Effector memory CD8-positive, alpha-beta T cell (primary cell): ENCODE measurements at regions not wholly inside any gene's neighbourhood (a gene's known extent, or its start where the extent isn't known, plus 50 kb on each side); places are given as distances from the start of the nearest gene placed in this dataset.

ENCODE experiments used
- ATAC-seq: fragments of 150-1000 bp; cut with Tn5 transposase; replicated peaks from 2 replicates; pipeline ENCODE4 v1.10.0; 2021; ENCODE audit warnings: mild to moderate bottlenecking, moderate library complexity
- DNase-seq, 3 experiments: peaks; one replicate each; pipeline ENCODE4 v3.0.0; 2021
- H3K27ac Mint-ChIP-seq, 2 donors: one replicate each; pipeline ENCODE4 v1.8.0; 2022; ENCODE audit warnings: mild to moderate bottlenecking in 2 of 2, mixed read lengths in 2 of 2, moderate library complexity in 2 of 2
- H3K27me3 Mint-ChIP-seq, 2 donors: one replicate each; pipeline ENCODE4 v1.8.0; 2022; ENCODE audit warnings: mixed read lengths in 2 of 2
- H3K36me3 Mint-ChIP-seq: one replicate; pipeline ENCODE4 v1.8.0; 2022; ENCODE audit warnings: mild to moderate bottlenecking, moderate library complexity, mixed read lengths; ENCODE audit not compliant: insufficient read depth
- H3K4me1 Mint-ChIP-seq, 2 donors: one replicate each; pipeline ENCODE4 v1.8.0; 2022; ENCODE audit warnings: low read depth in 2 of 2, mixed read lengths in 2 of 2
- H3K4me3 Mint-ChIP-seq, 2 donors: one replicate each; pipeline ENCODE4 v1.8.0; 2022; ENCODE audit warnings: mild to moderate bottlenecking in 2 of 2, mixed read lengths in 2 of 2, moderate library complexity in 2 of 2
- H3K9me3 Mint-ChIP-seq, 2 donors: one replicate each; pipeline ENCODE4 v1.8.0; 2022; ENCODE audit warnings: mixed read lengths in 2 of 2

DNA sequence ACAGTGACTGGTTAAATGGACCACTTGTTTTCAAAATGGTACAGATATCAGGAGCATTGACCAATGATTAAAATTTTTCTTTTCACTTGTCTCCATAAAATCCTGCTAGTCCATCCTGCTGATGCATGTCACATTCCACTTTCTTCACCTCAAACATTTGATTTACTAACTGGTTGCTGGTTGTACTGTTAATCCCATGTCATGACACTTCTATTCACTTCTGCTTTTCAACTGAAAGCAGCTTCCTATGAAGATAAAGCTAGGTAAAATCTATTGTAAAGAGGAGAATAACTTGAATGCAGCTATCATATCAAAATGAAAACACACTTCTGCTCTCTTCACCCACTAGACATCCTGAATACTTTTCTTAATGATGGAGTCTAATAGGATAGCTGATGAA lies 149.6 kb upstream of the OTX2 start:
- H3K9me3 Mint-ChIP-seq, result no peaks in the 10 kb centered on the region
- H3K27ac Mint-ChIP-seq, result no peak overlapping the region
- H3K27me3 Mint-ChIP-seq, result peaks cover 0 to 7% of the 10 kb centered on the region in 2 donors
- no peak overlapping the region for H3K4me3 Mint-ChIP-seq
- DNase-seq, result no peak
- H3K36me3 Mint-ChIP-seq, result no peaks in the 10 kb centered on the region
- no peak for ATAC-seq
- no peaks in the 10 kb centered on the region for H3K4me1 Mint-ChIP-seq

DNA sequence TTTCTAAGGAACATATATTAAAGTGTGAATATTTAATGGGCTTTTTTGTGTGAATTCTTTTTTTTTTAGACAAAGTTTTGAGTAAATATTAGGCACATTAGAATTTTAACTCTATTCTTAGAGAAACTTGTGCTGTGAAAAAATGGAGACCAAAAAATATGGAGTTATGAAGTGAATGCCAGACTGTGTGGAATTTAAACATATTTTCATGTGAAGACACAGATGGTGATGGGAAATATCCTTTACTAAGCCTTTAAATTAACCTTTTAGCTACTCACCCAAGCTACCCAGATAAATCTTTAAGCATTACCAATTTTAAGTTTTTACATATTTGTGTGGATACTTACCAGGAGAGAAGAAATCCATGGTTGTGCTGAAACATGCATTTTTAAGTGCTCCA lies 148.8 kb upstream of the OTX2 start:
- H3K27me3 Mint-ChIP-seq, result peaks cover 0 to 7% of the 10 kb centered on the region in 2 donors

DNA sequence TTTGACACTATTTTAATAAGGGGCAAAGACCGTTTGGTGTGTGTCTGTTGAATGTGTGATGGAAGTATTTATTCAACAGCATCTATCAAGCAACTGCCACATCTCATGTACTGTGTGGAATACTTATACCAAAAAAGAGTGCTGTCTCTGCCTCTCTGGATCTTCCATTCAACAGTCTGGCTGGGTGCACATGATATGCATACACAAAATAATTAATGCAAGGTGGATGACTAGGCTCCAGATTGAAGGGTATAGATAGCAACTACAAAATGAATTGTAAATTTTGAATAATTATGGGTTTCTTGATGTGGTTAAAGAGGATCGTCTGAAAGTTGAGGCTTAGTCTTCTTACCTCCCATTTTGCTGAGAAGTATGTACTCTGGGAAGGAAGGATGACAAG lies 145.9 kb upstream of the OTX2 start:
- Mint-ChIP-seq H3K9me3 (no peaks in the 10 kb centered on the region), H3K4me3 (no peak overlapping the region), H3K27ac (no peak overlapping the region), H3K4me1 (no peaks in the 10 kb centered on the region), H3K36me3 (no peaks in the 10 kb centered on the region), H3K27me3 (peaks cover 0 to 7% of the 10 kb centered on the region in 2 donors)
- ATAC-seq (no peak), DNase-seq (no peak)

More for the DNA sequence above, 148.8 kb upstream of the OTX2 start:
- H3K9me3 Mint-ChIP-seq, result no peaks in the 10 kb centered on the region
- no peaks in the 10 kb centered on the region for H3K4me1 Mint-ChIP-seq
- no peak overlapping the region for H3K27ac Mint-ChIP-seq
- ATAC-seq (no peak), DNase-seq (no peak)
- H3K4me3 Mint-ChIP-seq, result no peak overlapping the region
- H3K36me3 Mint-ChIP-seq, result no peaks in the 10 kb centered on the region

DNA sequence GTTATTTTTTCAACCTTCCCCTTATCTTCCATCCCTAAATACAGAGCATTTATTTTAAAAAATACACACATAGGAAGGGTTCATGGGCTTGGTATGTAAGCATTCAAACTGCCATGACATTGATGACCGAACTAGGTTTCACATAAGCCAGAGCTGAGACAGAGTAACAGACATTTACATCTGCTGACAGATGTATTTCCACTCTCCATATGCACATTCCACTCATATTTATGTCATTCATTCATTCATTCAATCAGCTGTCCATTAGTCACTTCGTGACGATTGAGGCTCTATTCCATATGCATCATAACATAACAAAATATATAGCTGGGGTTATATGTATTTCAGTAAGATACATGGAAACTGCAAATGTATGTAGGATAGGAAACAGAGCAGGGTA lies 145.5 kb upstream of the OTX2 start:
- Mint-ChIP-seq H3K4me3 (no peak overlapping the region), H3K4me1 (no peaks in the 10 kb centered on the region), H3K36me3 (no peaks in the 10 kb centered on the region), H3K27me3 (peaks cover 0 to 7% of the 10 kb centered on the region in 2 donors), H3K9me3 (no peaks in the 10 kb centered on the region), H3K27ac (no peak overlapping the region)
- ATAC-seq (no peak), DNase-seq (no peak)

DNA sequence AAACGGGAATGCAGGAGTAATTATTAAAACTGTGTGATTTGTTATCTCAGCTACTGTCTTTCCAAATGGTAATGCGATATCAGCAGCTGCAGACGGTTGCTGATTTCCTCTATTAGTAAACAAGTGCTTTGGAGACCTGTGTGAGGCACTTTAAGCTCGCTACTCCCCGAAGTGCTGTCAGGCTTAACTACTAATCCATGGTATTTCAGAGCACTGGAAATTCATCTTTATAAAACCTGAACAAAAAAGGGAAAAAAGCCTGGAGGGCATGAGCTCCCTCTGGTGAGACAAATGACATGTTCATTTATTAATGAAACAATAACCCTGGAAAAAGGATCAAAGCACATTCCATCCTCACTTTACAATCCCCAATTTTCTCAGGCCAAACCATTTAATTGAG lies 143.6 kb upstream of the OTX2 start:
- Mint-ChIP-seq H3K27me3 (peaks cover 0 to 7% of the 10 kb centered on the region in 2 donors), H3K4me3 (no peak overlapping the region), H3K9me3 (no peaks in the 10 kb centered on the region)

DNA sequence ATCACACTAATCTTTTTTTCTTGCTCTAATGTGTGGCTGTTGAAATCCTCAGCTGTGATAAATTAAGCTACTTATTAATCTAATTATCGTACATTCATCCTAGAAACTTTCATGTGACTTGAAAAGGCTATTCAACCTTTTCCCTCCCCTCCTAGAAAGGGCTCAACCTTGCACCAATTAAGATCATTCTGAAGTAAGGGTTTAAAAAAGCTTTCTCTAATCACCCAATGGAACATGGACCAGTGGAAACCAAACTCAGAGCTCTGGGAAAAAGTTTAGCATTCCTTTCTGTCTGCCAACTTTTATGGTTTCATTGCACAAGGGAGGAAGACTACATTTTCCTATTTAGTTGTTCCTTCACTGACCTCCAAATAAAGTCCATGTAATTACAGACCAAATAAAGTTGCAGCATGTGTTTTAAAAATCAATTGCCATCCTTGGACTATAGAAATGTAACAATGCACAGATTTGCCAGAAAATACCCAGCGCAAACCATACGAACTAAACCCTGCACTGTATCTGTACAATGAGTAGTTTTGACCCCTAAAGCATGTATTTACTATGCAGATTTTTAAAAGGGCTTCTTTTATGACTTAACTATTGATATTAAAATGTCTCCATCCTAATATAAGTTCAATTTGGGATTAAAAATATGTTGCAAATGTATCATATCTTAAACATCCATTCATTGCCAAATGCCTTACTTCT lies 142.6 kb upstream of the OTX2 start:
- H3K4me3 Mint-ChIP-seq, result no peak overlapping the region
- ATAC-seq, result no peak
- H3K9me3 Mint-ChIP-seq, result no peaks in the 10 kb centered on the region
- no peak for DNase-seq
- H3K27me3 Mint-ChIP-seq, result peaks cover 0 to 7% of the 10 kb centered on the region in 2 donors
- H3K4me1 Mint-ChIP-seq, result no peaks in the 10 kb centered on the region
- H3K36me3 Mint-ChIP-seq, result no peaks in the 10 kb centered on the region
- H3K27ac Mint-ChIP-seq, result no peak overlapping the region

More for the DNA sequence above, 143.6 kb upstream of the OTX2 start:
- DNase-seq (no peak), ATAC-seq (no peak)
- Mint-ChIP-seq H3K36me3 (no peaks in the 10 kb centered on the region), H3K27ac (no peak overlapping the region), H3K4me1 (no peaks in the 10 kb centered on the region)

DNA sequence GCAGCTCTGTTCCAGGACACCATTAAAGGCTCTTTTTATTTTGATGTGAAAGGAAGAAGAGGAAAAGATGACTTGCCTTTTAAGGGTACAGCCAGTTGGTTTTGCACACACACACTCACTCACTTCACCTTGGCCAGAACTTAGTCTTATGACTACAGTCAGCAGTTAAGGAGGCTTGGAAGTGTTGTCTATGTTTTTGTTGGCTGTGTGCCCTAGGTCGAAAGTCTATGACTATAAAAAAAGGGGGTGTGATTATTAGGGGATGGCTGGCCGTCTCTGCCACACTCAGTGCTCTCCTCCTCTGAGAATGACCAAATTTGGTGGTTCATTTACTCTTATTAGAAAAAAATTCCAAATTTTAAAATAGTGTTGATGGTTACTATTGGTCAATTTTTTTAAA lies 139.5 kb upstream of the OTX2 start:
- no peak for ATAC-seq
- no peak for DNase-seq
- H3K27ac Mint-ChIP-seq, result no peak overlapping the region
- H3K36me3 Mint-ChIP-seq, result no peaks in the 10 kb centered on the region
- no peaks in the 10 kb centered on the region for H3K4me1 Mint-ChIP-seq
- no peaks in the 10 kb centered on the region for H3K9me3 Mint-ChIP-seq
- no peaks in the 10 kb centered on the region for H3K27me3 Mint-ChIP-seq
- H3K4me3 Mint-ChIP-seq, result no peak overlapping the region

DNA sequence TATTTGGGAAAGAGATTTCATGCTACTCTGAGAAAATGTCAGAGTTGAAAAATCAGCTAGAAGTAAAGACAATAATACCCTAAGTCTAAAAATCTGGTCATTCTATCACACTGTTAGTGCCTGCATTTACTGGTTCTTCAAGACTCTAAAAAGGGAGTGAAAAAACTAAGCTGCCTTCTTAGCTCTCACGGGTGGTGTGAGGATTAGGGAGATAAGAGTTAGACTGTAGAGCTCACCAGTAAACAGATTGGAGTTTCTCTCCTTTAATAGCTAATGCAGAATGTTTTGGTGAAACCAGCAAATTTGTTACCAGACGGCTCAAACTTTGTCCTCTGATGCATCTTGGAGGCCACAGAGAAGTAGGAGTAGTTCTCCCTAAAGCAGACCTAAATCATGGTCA lies 135.0 kb upstream of the OTX2 start:
- H3K27ac Mint-ChIP-seq, result no peak overlapping the region
- H3K9me3 Mint-ChIP-seq, result peaks cover 1 to 10% of the 10 kb centered on the region in 2 donors
- H3K27me3 Mint-ChIP-seq, result no peaks in the 10 kb centered on the region
- ATAC-seq, result no peak
- no peak for DNase-seq
- no peak overlapping the region for H3K4me3 Mint-ChIP-seq
- H3K36me3 Mint-ChIP-seq, result no peaks in the 10 kb centered on the region
- no peaks in the 10 kb centered on the region for H3K4me1 Mint-ChIP-seq

DNA sequence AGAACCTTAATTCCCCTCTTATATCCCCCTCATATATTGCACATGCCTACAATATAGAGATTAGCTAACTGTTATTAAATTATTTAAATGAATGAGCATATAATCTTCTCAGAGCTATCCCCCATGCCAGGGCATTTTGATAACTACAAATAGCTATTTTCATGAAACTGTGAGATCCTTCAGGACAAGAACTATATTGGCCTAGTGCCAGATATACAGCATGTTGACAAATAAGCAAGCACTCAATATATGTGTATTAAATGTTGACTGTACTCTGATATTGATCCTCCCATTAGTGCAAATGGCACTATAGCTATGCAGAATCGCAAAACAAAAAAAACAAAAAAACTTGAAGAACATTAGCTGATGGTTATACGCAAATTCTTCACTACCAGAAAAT lies 134.1 kb upstream of the OTX2 start:
- no peak for DNase-seq
- Mint-ChIP-seq H3K9me3 (peaks cover 2 to 13% of the 10 kb centered on the region in 2 donors), H3K36me3 (no peaks in the 10 kb centered on the region), H3K4me1 (no peaks in the 10 kb centered on the region), H3K27me3 (no peaks in the 10 kb centered on the region), H3K4me3 (no peak overlapping the region), H3K27ac (no peak overlapping the region)
- ATAC-seq, result no peak

DNA sequence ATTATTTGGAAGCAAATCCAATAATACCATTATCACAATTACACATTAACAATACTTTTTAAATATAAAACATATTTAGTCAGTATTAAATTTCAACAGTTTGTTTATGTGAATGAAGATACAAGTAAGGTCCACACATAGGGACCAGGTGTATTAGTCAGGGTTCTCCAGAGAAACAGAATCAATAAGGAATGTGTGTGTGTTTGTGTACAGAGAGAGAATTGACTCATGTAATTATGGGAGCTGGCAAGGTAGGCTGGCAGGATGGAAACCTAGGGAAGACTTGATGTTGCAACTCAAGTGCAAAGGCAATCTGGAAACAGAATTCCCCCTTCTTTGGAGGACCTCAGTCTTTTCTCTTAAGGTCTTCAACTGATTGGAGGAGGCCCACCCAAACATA lies 123.2 kb upstream of the OTX2 start:
- Mint-ChIP-seq H3K27me3 (no peaks in the 10 kb centered on the region), H3K4me3 (no peak overlapping the region), H3K4me1 (no peaks in the 10 kb centered on the region), H3K9me3 (no peaks in the 10 kb centered on the region), H3K27ac (no peak overlapping the region), H3K36me3 (no peaks in the 10 kb centered on the region)
- no peak for DNase-seq
- ATAC-seq, result no peak

DNA sequence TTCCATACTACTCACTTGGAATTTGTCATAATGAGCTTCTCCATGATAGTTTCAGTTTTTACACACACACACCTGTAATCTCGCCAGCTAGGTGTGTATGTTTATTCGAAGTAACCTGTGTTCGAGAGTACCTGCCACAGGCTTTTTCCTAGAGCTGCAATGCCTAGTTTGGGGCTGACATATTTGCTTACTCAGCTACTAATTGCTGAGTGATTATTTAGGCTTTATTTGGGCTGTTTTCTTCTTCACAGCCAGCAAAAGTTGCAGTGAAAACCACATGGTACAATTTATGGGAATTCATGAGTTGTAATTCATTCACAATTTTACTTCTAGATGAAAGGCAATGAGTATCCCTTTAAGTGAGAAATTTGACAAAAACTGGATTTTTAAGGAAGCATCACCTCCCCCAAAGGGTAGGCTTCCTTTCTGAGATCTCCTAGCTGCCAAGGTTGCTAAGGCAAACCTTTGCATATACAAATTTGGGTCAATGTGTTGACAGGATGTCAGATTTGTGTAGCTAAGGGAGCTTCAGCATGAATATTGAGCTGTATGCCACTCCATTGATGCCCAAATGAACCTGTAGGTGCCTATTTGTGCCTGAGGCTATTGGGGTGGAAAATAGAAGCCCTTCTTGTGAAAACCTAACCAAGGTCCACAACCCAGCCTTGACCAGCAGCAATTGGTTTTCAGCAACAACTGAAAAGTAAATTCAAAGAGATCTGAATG lies 108.7 kb upstream of the OTX2 start:
- H3K36me3 Mint-ChIP-seq, result no peaks in the 10 kb centered on the region
- no peak for ATAC-seq
- DNase-seq, result no peak
- H3K27ac Mint-ChIP-seq, result no peak overlapping the region
- H3K27me3 Mint-ChIP-seq, result no peaks in the 10 kb centered on the region
- H3K4me3 Mint-ChIP-seq, result no peak overlapping the region
- H3K9me3 Mint-ChIP-seq, result peaks cover 0 to 10% of the 10 kb centered on the region in 2 donors
- no peaks in the 10 kb centered on the region for H3K4me1 Mint-ChIP-seq

DNA sequence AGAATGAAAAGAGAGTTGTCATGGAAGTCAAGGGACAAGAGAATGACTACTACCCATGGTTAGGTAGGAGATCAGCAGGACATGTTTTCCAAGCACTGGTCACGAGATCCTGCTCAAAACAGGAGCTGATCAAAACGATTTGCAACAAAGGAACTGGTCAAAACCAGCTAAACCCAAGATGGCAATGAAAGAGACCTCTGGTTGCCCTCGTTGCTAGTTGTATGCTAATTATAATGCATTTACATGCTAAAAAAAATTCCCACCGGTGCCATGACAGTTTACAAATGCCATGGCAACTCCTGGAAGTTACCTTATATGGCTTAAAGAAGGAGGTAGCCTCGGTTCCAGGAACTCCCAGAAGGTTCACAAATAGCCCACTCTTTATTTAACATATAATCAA lies 95.0 kb upstream of the OTX2 start:
- peaks cover 0 to 5% of the 10 kb centered on the region in 2 donors for H3K27me3 Mint-ChIP-seq
- H3K4me1 Mint-ChIP-seq, result no peaks in the 10 kb centered on the region
- no peaks in the 10 kb centered on the region for H3K9me3 Mint-ChIP-seq
- ATAC-seq, result no peak
- no peak overlapping the region for H3K4me3 Mint-ChIP-seq
- no peak for DNase-seq
- H3K27ac Mint-ChIP-seq, result no peak overlapping the region
- H3K36me3 Mint-ChIP-seq, result no peaks in the 10 kb centered on the region

DNA sequence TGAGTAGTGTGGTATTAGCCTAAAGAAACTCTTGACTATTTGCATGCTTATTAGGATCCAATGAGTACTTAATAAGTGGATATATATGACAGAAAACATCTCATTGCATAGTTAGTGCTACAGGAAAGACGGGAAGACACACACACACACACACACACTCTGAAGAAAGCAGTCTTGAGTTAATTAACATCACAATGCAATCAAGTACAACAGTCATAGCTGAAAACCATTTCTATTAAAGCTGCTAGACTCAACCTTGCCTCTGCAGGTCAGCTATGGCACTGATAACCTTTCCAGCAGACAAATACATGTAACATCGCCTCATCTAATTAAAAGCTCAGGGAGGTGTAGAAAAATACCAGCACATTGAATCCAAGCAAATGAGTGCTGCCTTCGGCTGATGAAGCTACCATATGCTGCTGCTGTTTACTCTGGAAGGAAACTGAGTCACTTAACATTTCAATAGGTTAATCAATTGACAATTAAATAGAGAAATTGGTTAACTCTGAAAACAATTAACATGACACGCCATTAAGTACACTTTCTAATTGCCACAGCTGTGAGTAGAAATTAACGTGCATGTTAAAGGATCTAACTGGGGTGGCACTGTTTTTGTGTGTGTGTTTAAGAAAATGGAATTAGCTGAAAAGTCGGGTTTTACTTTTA lies 93.2 kb upstream of the OTX2 start:
- no peaks in the 10 kb centered on the region for H3K36me3 Mint-ChIP-seq
- H3K27me3 Mint-ChIP-seq, result peaks cover 0 to 9% of the 10 kb centered on the region in 2 donors
- H3K4me3 Mint-ChIP-seq, result no peak overlapping the region
- H3K27ac Mint-ChIP-seq, result no peak overlapping the region
- H3K9me3 Mint-ChIP-seq, result no peaks in the 10 kb centered on the region
- ATAC-seq (no peak), DNase-seq (no peak)
- H3K4me1 Mint-ChIP-seq, result no peaks in the 10 kb centered on the region

DNA sequence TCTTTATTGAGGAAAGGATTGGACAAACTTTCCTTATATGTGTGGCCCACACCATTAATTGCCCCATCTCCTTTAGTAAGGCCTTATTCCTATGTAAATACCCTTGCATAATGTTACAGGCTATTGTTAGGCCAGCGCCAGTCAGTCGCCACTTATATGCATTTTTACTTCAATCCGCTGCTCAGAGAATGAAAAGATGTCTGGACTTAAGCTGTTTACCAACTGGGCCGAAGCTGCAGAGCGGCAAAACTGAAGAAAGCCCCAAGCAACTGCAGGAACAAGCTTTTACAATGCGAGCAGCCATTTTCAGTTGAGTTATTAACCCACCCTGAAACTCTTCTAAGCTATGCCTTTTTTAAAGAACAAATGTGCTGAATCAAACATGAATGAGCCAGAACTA lies 92.1 kb upstream of the OTX2 start:
- Mint-ChIP-seq H3K27ac (no peak overlapping the region), H3K36me3 (no peaks in the 10 kb centered on the region), H3K27me3 (peaks cover 0 to 9% of the 10 kb centered on the region in 2 donors), H3K4me1 (no peaks in the 10 kb centered on the region), H3K9me3 (no peaks in the 10 kb centered on the region), H3K4me3 (no peak overlapping the region)
- DNase-seq, result no peak
- no peak for ATAC-seq
